ENCODE measurements at regions not wholly inside any gene's neighbourhood (a gene's known extent, or its start where the extent isn't known, plus 50 kb on each side); places are given as distances from the start of the nearest gene placed in this dataset.

- no peak for DNase-seq (ENCODE audit: extremely low spot score)
- CTCF ChIA-PET: no interaction called here
- TF ChIP-seq CTCF (IDR thresholded peaks at IDR 0.05; ENCODE audit: control extremely low read depth, extremely low read depth, low read depth, missing control alignments): no peak
- POLR2A ChIA-PET: no interaction called here
Measured at GRCh38 chr2:2866459-2866858, 511.2 kb downstream of the EIPR1 start.

- no peak for DNase-seq (ENCODE audit: extremely low spot score)
- ChIA-PET CTCF (no interaction called here), POLR2A (no interaction called here)
- TF ChIP-seq CTCF (IDR thresholded peaks at IDR 0.05; ENCODE audit: control extremely low read depth, extremely low read depth, low read depth, missing control alignments): no peak
Measured at GRCh38 chr2:2862386-2862785, 515.2 kb downstream of the EIPR1 start.

- ChIA-PET POLR2A (no interaction called here), CTCF (no interaction called here)
- no peak for TF ChIP-seq CTCF (IDR thresholded peaks at IDR 0.05; ENCODE audit: control extremely low read depth, extremely low read depth, low read depth, missing control alignments)
- no peak for DNase-seq (ENCODE audit: extremely low spot score)
Measured at GRCh38 chr2:2861666-2862240, 515.9 kb downstream of the EIPR1 start.

GRCh38 chr2:2860589-2861300, 516.9 kb downstream of the EIPR1 start:
- no peak for DNase-seq (ENCODE audit: extremely low spot score)
- no peak for TF ChIP-seq CTCF (IDR thresholded peaks at IDR 0.05; ENCODE audit: control extremely low read depth, extremely low read depth, low read depth, missing control alignments)
- ChIA-PET CTCF (no interaction called here), POLR2A (no interaction called here)

- ChIA-PET CTCF (no interaction called here), POLR2A (no interaction called here)
- DNase-seq (ENCODE audit: extremely low spot score): no peak
- TF ChIP-seq CTCF (IDR thresholded peaks at IDR 0.05; ENCODE audit: control extremely low read depth, extremely low read depth, low read depth, missing control alignments): no peak
Measured at GRCh38 chr2:2859732-2860131, 517.9 kb downstream of the EIPR1 start.

GRCh38 chr2:2859164-2859563, 518.5 kb downstream of the EIPR1 start:
- POLR2A ChIA-PET: no interaction called here
- TF ChIP-seq CTCF (IDR thresholded peaks at IDR 0.05; ENCODE audit: control extremely low read depth, extremely low read depth, low read depth, missing control alignments): no peak
- no peak for DNase-seq (ENCODE audit: extremely low spot score)
- CTCF ChIA-PET: interaction anchor here (1.5 kb wide), 1 partner anchor 12 kb away, joined by 5 read pairs; no protein-coding TSS in a partner anchor
